ENCODE measurements at regions not wholly inside any gene's neighbourhood (a gene's known extent, or its start where the extent isn't known, plus 50 kb on each side); places are given as distances from the start of the nearest gene placed in this dataset.

GRCh38 chr5:158414333-158414762 is 555.4 kb upstream of the CLINT1 start:
- Histone ChIP-seq H3K4me2 (no peak overlapping the region), H3K36me3 (ENCODE audit: low read depth) (no peaks in the 10 kb centered on the region), H3F3A (ENCODE audit: insufficient read depth, low read depth) (no peaks in the 10 kb centered on the region), H3K27ac (no peak overlapping the region), H3K79me2 (ENCODE audit: low read depth) (no peaks in the 10 kb centered on the region), H2AFZ (no peak overlapping the region), H3K27me3 (ENCODE audit: insufficient read depth, low read depth) (no peaks in the 10 kb centered on the region), H3K4me1 (replicated peaks; ENCODE audit: insufficient read depth) (no peaks in the 10 kb centered on the region), H3K9me2 (ENCODE audit: insufficient read depth) (no peaks in the 10 kb centered on the region), H3K9me3 (ENCODE audit: insufficient read depth, low read depth) (no peaks in the 10 kb centered on the region), H4K20me1 (ENCODE audit: insufficient read depth) (no peaks in the 10 kb centered on the region), H3K4me3 (no peak overlapping the region)
- CTCF ChIA-PET: no interaction called here
- TF ChIP-seq EZH2 (IDR thresholded peaks at IDR 0.05; ENCODE audit: low read depth) (no peak), CTCF (conservative IDR thresholded peaks at IDR 0.05) (no peak)
- DNase-seq: no peak
- no TSS peak for BruUV-seq (replicated peaks)
- POLR2A ChIA-PET (ENCODE audit: unreplicated experiment): no interaction called here
- intact Hi-C loops (cut with micrococcal nuclease; ENCODE audit: unreplicated experiment): no loop called here

- TF ChIP-seq EZH2 (IDR thresholded peaks at IDR 0.05; ENCODE audit: low read depth) (no peak), CTCF (conservative IDR thresholded peaks at IDR 0.05) (no peak)
- ChIA-PET CTCF (no interaction called here), POLR2A (ENCODE audit: unreplicated experiment) (no interaction called here)
- no TSS peak for BruUV-seq (replicated peaks)
- Histone ChIP-seq H3K9me3 (ENCODE audit: insufficient read depth, low read depth) (no peaks in the 10 kb centered on the region), H3K36me3 (ENCODE audit: low read depth) (no peaks in the 10 kb centered on the region), H3K27me3 (ENCODE audit: insufficient read depth, low read depth) (no peaks in the 10 kb centered on the region), H2AFZ (no peak overlapping the region), H3F3A (ENCODE audit: insufficient read depth, low read depth) (no peaks in the 10 kb centered on the region), H3K27ac (no peak overlapping the region), H3K4me2 (no peak overlapping the region), H3K9me2 (ENCODE audit: insufficient read depth) (no peaks in the 10 kb centered on the region), H3K4me3 (no peak overlapping the region), H3K79me2 (ENCODE audit: low read depth) (no peaks in the 10 kb centered on the region), H3K4me1 (replicated peaks; ENCODE audit: insufficient read depth) (no peaks in the 10 kb centered on the region), H4K20me1 (ENCODE audit: insufficient read depth) (no peaks in the 10 kb centered on the region)
- intact Hi-C loops (cut with micrococcal nuclease; ENCODE audit: unreplicated experiment): no loop called here
- DNase-seq: no peak
These were observed 554.3 kb upstream of the CLINT1 start for GRCh38 chr5:158413122-158413680.

- Histone ChIP-seq H3K36me3 (ENCODE audit: low read depth) (no peaks in the 10 kb centered on the region), H3K9me2 (ENCODE audit: insufficient read depth) (no peaks in the 10 kb centered on the region), H4K20me1 (ENCODE audit: insufficient read depth) (no peaks in the 10 kb centered on the region), H3K4me2 (no peak overlapping the region), H3K27me3 (ENCODE audit: insufficient read depth, low read depth) (no peaks in the 10 kb centered on the region), H3F3A (ENCODE audit: insufficient read depth, low read depth) (no peaks in the 10 kb centered on the region), H2AFZ (no peak overlapping the region), H3K79me2 (ENCODE audit: low read depth) (no peaks in the 10 kb centered on the region), H3K27ac (no peak overlapping the region), H3K4me1 (replicated peaks; ENCODE audit: insufficient read depth) (no peaks in the 10 kb centered on the region), H3K4me3 (no peak overlapping the region), H3K9me3 (ENCODE audit: insufficient read depth, low read depth) (peaks cover 2% of the 10 kb centered on the region; the same call in 1 of the 2 replicates)
- POLR2A ChIA-PET (ENCODE audit: unreplicated experiment): no interaction called here
- no peak for TF ChIP-seq EZH2 (IDR thresholded peaks at IDR 0.05; ENCODE audit: low read depth)
- TF ChIP-seq CTCF (conservative IDR thresholded peaks at IDR 0.05): no peak
- intact Hi-C loops (cut with micrococcal nuclease; ENCODE audit: unreplicated experiment): no loop called here
- BruUV-seq (replicated peaks): no TSS peak
- no peak for DNase-seq
- CTCF ChIA-PET: no interaction called here
These were observed 552.0 kb upstream of the CLINT1 start for GRCh38 chr5:158410976-158411375.
